ENCODE measurements at regions not wholly inside any gene's neighbourhood (a gene's known extent, or its start where the extent isn't known, plus 50 kb on each side); places are given as distances from the start of the nearest gene placed in this dataset.

- TF ChIP-seq SIN3A (IDR thresholded peaks at IDR 0.05; ENCODE audit: borderline replicate concordance, insufficient read depth, low read length) (no peak), REST (IDR thresholded peaks at IDR 0.05; ENCODE audit: insufficient read depth in 1 of 2, low read depth in 2 of 2, low read length in 2 of 2) (no peak)
These were observed 411.2 kb upstream of the SLC30A5 start for GRCh38 chr5:68682400-68683160.

Measured in PFSK-1 (cell line).